NCI-H82 treated with DMSO at 0.1 percent for 48 hours (cell line): ENCODE measurements at regions not wholly inside any gene's neighbourhood (a gene's known extent, or its start where the extent isn't known, plus 50 kb on each side); places are given as distances from the start of the nearest gene placed in this dataset.

Source experiments
- DNase-seq: peaks from one replicate; lab custom pipeline; 2025; ENCODE audit not compliant: unreplicated experiment; lab: John Stamatoyannopoulos, UW

GRCh38 chr2:217631115-217631514 lies 371.7 kb downstream of the TNS1 start:
- DNase-seq = no peak

DNA sequence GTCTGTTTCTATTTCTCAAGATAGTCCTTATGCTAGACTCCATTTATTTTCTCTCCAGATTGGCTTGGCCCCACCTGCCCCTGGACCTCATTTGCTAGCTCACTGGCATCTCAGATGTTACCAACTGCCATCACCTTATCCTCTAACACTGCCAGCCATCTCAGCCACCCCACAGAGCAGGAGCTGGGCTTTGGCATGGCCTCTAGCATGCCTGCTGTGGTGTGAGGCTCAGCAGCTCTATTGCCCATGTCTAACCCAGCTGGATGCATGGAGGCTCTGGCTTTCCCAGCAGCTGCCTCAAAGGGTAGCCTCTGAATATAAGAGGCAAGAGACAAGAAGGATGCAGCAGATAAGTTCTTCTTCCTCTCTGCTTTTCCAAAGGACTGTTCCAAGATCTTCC lies 373.4 kb downstream of the TNS1 start:
- no peak for DNase-seq

- no peak for DNase-seq
Measured at GRCh38 chr2:217628061-217628460, 374.7 kb downstream of the TNS1 start.

DNA sequence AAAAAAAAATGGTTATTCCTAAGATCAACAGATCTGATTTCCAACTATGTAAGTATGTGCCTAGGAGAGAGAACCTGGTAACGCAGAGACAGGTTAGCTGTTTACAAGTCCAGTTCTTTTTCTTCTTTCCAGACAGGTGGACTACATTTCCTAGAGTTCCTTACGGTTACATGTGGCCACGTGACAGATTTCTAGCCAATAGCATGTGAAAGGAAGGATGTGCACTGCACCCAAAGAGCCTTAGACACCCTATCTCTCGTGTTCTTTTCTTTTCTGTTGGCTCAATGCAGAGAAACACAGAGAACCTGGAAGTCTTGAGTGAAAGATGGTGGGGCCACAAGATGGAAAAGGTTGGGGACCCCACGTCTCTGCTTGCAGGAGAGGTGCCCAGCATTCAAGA lies 375.9 kb downstream of the TNS1 start:
- DNase-seq = no peak

DNA sequence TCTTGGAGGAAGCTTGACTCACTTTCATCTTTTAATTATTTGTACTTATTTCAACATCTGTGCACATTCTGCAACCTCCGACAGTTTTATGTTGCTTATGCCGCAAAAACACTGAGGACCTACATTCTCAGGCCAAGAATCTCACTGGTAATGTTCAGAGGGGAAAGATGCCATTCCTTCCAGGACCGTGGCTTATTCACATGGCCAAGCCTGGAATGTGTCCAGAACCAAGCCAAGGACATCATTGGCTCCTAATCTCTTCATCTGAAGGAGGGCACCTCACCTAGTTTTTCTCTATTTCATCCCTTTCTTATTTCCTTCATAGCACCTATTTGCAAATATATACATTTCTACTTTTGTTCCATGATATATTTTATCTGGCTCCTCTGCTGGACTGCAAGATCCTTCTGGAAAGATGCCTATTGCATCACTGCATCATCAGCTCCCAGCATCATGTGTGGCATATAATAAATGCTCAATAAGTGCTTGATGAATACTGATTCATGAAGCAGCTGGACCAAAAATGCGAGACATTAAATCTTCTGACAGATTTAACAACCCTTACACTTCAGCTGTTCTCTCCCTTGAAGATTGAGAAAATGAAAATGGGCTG lies 377.1 kb downstream of the TNS1 start:
- DNase-seq = no peak

- DNase-seq = peak; percentile 52
Measured at GRCh38 chr2:217623281-217623912, 379.4 kb downstream of the TNS1 start.

GRCh38 chr2:217622205-217623060 lies 380.4 kb downstream of the TNS1 start:
- peak; percentile 93 for DNase-seq

- DNase-seq = no peak
Measured at GRCh38 chr2:217621391-217621801, 381.4 kb downstream of the TNS1 start.

DNA sequence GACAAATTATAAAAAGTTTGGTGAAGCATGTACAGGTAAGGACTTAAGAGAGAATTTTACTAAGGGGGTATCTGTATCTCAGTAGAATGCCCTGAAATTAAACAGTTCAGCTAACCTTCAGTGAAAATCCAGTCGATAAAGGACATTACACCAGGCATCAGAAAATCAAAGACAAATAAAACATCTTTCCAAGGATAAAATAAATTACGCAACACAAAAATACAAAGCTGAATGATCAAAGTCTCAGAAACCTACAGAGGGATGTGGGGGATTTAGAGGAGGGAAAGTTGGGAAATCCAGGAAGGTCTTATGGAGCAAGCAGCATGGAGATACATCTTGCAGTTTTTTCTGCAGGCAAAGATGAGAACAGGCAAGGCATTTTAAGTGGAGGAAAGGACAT lies 384.1 kb downstream of the TNS1 start:
- no peak for DNase-seq

DNA sequence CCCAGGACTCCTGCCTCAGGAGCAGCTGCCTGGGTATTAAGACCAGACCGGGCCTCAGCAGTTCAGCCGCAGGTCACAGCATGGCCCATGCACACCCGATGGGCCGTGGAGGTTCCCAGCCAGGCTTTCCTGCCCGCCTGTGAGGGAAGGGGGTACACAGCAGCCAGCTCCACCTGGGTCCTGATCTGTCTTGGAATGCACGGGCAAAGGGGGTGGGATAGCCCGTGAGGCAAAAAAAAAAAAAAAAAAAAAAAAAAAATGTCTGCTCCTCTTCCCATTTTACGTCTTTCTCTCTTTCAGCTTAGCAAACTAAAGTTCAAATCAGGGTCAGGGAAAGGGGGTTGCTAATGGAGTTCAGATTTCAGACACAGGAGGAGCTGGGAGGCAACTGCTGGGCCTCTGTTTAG lies 385.2 kb downstream of the TNS1 start:
- DNase-seq = no peak

DNA sequence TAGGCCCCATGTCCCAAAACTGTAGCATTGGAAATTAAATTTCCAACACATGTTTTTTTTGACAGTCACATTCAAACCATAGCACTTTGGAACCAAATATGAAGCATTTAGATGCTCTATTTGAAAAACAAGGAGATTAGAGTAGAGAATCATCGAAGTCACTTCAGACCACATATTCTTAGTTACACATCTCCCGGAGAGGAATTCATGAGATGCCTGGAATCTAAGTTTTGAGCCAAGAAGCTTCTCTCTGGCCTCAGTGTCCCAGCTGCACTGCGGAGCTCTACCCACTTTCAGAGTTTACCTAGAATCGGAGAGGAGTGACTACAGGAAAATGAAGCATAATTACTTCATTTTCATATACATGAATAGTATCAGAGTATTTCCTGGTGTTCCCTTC lies 385.9 kb downstream of the TNS1 start:
- DNase-seq = no peak

- DNase-seq = no peak
Measured at GRCh38 chr2:217615171-217615570, 387.6 kb downstream of the TNS1 start.

- no peak for DNase-seq
Measured at GRCh38 chr2:217614498-217614897, 388.3 kb downstream of the TNS1 start.

GRCh38 chr2:217614096-217614495 lies 388.7 kb downstream of the TNS1 start:
- no peak for DNase-seq

DNA sequence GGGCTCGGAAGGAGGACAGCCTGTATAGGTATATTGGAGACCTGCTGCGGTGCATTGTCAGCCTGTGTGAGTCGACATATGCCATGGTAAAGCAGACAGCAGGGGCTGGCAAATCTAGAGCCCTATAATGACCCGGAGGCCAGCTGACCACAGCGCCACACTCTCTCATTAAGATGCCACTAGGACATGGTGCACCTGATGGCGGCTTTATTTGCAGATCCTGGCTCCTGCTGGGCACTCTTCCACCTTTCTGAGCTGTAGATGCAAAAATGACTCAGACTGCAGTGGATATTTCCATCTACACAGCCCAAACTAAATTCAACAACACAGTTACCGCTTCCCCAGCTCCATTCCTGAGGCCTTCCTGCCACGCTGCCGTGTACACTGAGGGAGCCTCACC lies 389.9 kb downstream of the TNS1 start:
- DNase-seq = no peak

DNA sequence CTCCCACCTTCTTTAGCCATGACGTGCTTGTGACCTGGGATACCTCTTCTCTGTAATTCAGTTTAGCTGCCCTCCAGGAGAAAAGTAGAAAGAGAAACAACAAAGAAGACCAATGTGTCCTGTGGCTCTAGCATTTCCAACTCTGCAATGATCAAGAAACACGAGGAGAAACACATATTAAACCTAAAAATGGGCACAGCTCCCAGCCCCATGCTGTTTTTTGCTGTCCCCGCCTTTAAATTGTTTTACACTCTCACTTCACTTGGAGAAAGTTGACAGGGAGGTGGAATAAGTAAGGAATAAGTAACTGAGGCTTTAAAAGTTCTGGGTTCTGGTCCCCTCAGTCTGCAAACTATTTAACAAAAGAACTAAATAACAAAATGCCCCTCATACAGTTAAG lies 390.6 kb downstream of the TNS1 start:
- no peak for DNase-seq

DNA sequence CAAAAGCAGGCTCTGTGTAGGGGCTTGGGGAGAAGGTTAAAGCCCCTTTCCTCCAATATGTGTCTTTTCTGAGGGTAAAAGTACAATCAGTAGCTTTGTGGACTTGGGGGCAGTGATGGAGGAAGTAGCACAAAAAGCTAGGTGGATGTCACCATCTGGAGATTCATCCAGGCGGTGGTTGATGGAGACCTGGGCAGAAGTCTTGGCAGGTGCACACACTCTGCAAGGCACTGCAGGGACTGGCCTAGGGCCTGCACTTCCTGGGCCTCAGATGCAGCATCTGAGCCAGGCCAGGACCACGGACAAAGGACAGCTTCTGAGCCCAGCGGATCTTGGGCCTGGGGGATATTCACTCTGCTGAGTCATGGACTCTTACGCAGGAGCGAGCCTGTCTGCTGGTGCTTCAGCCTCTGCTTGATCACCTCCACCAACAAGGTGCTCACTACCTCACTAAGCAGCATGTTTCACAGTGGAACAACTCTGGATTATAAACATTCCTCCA lies 391.1 kb downstream of the TNS1 start:
- no peak for DNase-seq

- DNase-seq = no peak
Measured at GRCh38 chr2:217611056-217611455, 391.7 kb downstream of the TNS1 start.

GRCh38 chr2:217610401-217610814 lies 392.4 kb downstream of the TNS1 start:
- DNase-seq = no peak

GRCh38 chr2:217609952-217610351 lies 392.8 kb downstream of the TNS1 start:
- no peak for DNase-seq

DNA sequence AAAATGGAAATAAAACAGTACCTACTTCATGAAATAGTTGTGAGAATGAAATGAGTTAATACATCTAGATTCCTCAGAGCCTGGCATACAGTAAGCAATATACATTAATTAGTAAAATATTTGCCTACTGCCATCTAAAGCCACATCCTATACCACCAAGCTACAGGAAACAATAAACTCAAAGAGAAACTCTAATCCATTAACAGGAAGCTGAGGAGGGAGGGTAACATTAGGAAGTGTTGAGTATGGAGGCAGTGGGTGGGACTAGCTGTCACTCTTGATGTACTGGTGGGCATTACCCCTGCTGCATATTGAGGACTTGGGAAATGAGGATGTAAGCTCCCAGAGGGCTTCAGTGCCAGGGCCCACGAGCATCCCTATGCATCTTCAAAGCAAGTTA lies 396.5 kb downstream of the TNS1 start:
- no peak for DNase-seq
